Spleen (tissue), 7 donors: ENCODE measurements at regions not wholly inside any gene's neighbourhood (a gene's known extent, or its start where the extent isn't known, plus 50 kb on each side); places are given as distances from the start of the nearest gene placed in this dataset.

Experiments
- CTCF ChIP-seq, 11 experiments: fragments of 200-600 bp in 7 of 11; fragments of 450-650 bp in 4 of 11; sonication (generic) in 4 of 11; IDR thresholded peaks in 8 of 11; conservative IDR thresholded peaks in 3 of 11; 1 replicate in 7 of 11; 2 replicates in 4 of 11; pipeline versions ENCODE4 v1.4.0 to v1.8.0; 2016 to 2021; ENCODE audit warnings: antibody characterized with exemption in 11 of 11, inconsistent platforms in 4 of 11, mild to moderate bottlenecking in 1 of 11
- POLR2AphosphoS5 ChIP-seq, 3 donors: sonication (generic); formaldehyde crosslinking; IDR thresholded peaks; one replicate each; pipeline ENCODE4 v1.5.1; 2017; ENCODE audit warnings: antibody characterized with exemption in 3 of 3
- donor health status: DM: no; HTN: no; CAD: no; lungs with moderate emphysema.
- donor health status: DM: no; HTN: no; CAD: no.
- donor health status: DM: no; HTN: no; CAD: no.

DNA sequence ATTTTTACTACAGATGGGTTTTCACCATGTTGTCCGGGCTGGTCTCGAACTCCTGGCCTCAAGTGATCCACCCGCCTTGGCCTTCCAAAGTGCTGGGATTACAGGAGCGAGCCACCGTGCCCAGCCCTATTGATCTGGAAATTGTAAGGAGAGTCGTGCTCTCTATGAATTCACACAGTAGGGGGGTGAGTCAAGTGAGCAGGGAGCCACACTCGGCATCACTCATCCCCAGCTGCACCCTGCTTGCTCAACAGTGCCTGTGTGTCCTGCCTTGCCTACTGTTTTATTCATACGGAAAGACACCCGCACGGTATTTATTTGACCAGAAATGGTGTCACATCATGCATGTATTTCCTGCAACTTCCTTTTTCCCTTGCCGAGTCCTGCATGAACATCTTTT lies 157.2 kb upstream of the FOXF1 start:
- TF ChIP-seq POLR2AphosphoS5 (IDR thresholded peaks at IDR 0.05) (no peak), CTCF (IDR thresholded peaks at IDR 0.05 in 8 of 11, conservative IDR thresholded peaks at IDR 0.05 in 3 of 11) (no peak)
